PC-3 (cell line): ENCODE measurements at regions not wholly inside any gene's neighbourhood (a gene's known extent, or its start where the extent isn't known, plus 50 kb on each side); places are given as distances from the start of the nearest gene placed in this dataset.

ENCODE experiments used
- CTCF ChIP-seq: fragments of 300-600 bp; sonication (generic); conservative IDR thresholded peaks from 2 replicates; pipeline ENCODE4 v1.5.1; 2017; ENCODE audit warnings: antibody characterized with exemption, low read depth, mild to moderate bottlenecking, low read length
- EZH2 ChIP-seq: fragments of 300-600 bp; sonication (generic); IDR thresholded peaks from one replicate; pipeline ENCODE4 v1.6.1; 2017; ENCODE audit warnings: antibody characterized with exemption, mild to moderate bottlenecking, low read length; ENCODE audit not compliant: unreplicated experiment
- EZH2phosphoT487 ChIP-seq: fragments of 300-600 bp; sonication (generic); IDR thresholded peaks from 2 replicates; pipeline ENCODE4 v1.6.1; 2018; ENCODE audit warnings: mild to moderate bottlenecking, antibody characterized with exemption, low read length, borderline replicate concordance

DNA sequence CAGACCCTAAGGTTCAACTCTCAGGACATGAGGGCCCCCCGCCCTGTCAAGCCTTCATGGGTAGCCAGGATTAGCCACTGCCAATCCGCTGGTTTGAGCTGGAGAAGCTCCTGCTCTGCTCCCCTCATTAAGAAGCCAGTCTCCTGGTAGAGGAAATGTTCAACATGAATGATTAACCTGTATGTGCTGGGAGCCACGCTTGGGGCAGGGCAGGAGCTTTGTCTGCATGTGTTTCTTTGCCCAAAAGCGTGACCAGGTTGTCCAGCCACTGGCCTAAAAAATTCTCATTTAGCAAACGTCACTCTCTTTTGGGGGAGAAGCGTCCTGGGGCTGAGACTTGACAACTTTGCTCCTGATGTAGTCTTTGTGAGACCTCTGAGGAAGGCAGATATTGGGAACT, 96.5 kb downstream of the RRAGC start:
- TF ChIP-seq CTCF, result no peak
- TF ChIP-seq EZH2, result no peak
- no peak for TF ChIP-seq EZH2phosphoT487
